ENCODE measurements at regions not wholly inside any gene's neighbourhood (a gene's known extent, or its start where the extent isn't known, plus 50 kb on each side); places are given as distances from the start of the nearest gene placed in this dataset.

- TF ChIP-seq ZBTB7A (IDR thresholded peaks at IDR 0.05; ENCODE audit: low read depth) (no peak), TEAD4 (IDR thresholded peaks at IDR 0.05) (no peak), TCF12 (IDR thresholded peaks at IDR 0.05; ENCODE audit: low read depth) (no peak), EGR1 (IDR thresholded peaks at IDR 0.05) (no peak), TAF1 (IDR thresholded peaks at IDR 0.05; ENCODE audit: low read depth) (no peak), NFIC (IDR thresholded peaks at IDR 0.05) (no peak), CREB1 (IDR thresholded peaks at IDR 0.05; ENCODE audit: low read depth) (no peak), FOXM1 (IDR thresholded peaks at IDR 0.05; ENCODE audit: borderline replicate concordance, low read depth) (no peak), YY1 (IDR thresholded peaks at IDR 0.05; ENCODE audit: low read depth) (no peak), EP300 (IDR thresholded peaks at IDR 0.05; ENCODE audit: borderline replicate concordance) (no peak), CEBPB (IDR thresholded peaks at IDR 0.05) (no peak), RAD21 (IDR thresholded peaks at IDR 0.05; ENCODE audit: low read depth) (no peak)
- TF ChIP-seq, protein P1, sequence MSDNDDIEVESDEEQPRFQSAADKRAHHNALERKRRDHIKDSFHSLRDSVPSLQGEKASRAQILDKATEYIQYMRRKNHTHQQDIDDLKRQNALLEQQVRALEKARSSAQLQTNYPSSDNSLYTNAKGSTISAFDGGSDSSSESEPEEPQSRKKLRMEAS (IDR thresholded peaks at IDR 0.05) = no peak
- TF ChIP-seq, protein P2, sequence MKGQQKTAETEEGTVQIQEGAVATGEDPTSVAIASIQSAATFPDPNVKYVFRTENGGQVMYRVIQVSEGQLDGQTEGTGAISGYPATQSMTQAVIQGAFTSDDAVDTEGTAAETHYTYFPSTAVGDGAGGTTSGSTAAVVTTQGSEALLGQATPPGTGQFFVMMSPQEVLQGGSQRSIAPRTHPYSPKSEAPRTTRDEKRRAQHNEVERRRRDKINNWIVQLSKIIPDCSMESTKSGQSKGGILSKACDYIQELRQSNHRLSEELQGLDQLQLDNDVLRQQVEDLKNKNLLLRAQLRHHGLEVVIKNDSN (IDR thresholded peaks at IDR 0.05) = no peak
- TF ChIP-seq, protein P3, sequence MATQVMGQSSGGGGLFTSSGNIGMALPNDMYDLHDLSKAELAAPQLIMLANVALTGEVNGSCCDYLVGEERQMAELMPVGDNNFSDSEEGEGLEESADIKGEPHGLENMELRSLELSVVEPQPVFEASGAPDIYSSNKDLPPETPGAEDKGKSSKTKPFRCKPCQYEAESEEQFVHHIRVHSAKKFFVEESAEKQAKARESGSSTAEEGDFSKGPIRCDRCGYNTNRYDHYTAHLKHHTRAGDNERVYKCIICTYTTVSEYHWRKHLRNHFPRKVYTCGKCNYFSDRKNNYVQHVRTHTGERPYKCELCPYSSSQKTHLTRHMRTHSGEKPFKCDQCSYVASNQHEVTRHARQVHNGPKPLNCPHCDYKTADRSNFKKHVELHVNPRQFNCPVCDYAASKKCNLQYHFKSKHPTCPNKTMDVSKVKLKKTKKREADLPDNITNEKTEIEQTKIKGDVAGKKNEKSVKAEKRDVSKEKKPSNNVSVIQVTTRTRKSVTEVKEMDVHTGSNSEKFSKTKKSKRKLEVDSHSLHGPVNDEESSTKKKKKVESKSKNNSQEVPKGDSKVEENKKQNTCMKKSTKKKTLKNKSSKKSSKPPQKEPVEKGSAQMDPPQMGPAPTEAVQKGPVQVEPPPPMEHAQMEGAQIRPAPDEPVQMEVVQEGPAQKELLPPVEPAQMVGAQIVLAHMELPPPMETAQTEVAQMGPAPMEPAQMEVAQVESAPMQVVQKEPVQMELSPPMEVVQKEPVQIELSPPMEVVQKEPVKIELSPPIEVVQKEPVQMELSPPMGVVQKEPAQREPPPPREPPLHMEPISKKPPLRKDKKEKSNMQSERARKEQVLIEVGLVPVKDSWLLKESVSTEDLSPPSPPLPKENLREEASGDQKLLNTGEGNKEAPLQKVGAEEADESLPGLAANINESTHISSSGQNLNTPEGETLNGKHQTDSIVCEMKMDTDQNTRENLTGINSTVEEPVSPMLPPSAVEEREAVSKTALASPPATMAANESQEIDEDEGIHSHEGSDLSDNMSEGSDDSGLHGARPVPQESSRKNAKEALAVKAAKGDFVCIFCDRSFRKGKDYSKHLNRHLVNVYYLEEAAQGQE (IDR thresholded peaks at IDR 0.05; ENCODE audit: low read depth) = no peak
These were observed 579.1 kb downstream of the VRK1 start for GRCh38 chr14:97376310-97376709.

GRCh38 chr14:97377550-97377949, 580.4 kb downstream of the VRK1 start:
- TF ChIP-seq, protein P1 (IDR thresholded peaks at IDR 0.05) = no peak
- no peak for TF ChIP-seq TEAD4 (IDR thresholded peaks at IDR 0.05)
- no peak for TF ChIP-seq TCF12 (IDR thresholded peaks at IDR 0.05; ENCODE audit: low read depth)
- TF ChIP-seq, protein P3 (IDR thresholded peaks at IDR 0.05; ENCODE audit: low read depth) = no peak
- TF ChIP-seq YY1 (IDR thresholded peaks at IDR 0.05; ENCODE audit: low read depth) = no peak
- TF ChIP-seq EP300 (IDR thresholded peaks at IDR 0.05; ENCODE audit: borderline replicate concordance) = no peak
- TF ChIP-seq CREB1 (IDR thresholded peaks at IDR 0.05; ENCODE audit: low read depth) = no peak
- no peak for TF ChIP-seq CEBPB (IDR thresholded peaks at IDR 0.05)
- no peak for TF ChIP-seq ZBTB7A (IDR thresholded peaks at IDR 0.05; ENCODE audit: low read depth)
- TF ChIP-seq FOXM1 (IDR thresholded peaks at IDR 0.05; ENCODE audit: borderline replicate concordance, low read depth) = no peak
- no peak for TF ChIP-seq RAD21 (IDR thresholded peaks at IDR 0.05; ENCODE audit: low read depth)
- TF ChIP-seq, protein P2 (IDR thresholded peaks at IDR 0.05) = no peak
- no peak for TF ChIP-seq TAF1 (IDR thresholded peaks at IDR 0.05; ENCODE audit: low read depth)
- TF ChIP-seq EGR1 (IDR thresholded peaks at IDR 0.05) = no peak
- TF ChIP-seq NFIC (IDR thresholded peaks at IDR 0.05) = no peak

DNA sequence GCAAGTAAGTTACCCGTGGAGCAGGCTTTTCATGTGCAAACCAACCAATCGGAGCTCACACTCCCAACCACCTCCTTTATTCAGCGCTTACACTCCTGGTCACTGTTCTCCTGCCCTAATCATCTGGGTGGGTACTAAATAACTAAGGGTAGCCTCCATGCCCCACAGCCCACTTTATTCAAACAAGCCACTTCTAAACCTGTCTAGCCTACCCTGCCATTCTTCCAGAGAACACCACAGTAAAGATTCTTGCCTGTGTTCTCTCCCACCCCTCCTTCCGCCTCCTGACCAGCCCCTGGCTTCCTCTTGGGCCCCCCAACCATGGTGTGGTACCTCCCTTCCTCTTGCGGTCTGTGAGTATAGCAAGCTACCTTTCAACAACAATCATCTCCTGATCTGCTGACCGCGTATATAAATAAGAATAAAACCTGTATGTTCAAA, 581.9 kb downstream of the VRK1 start:
- TF ChIP-seq CEBPB (IDR thresholded peaks at IDR 0.05) (no peak), CREB1 (IDR thresholded peaks at IDR 0.05; ENCODE audit: low read depth) (no peak), FOXM1 (IDR thresholded peaks at IDR 0.05; ENCODE audit: borderline replicate concordance, low read depth) (no peak), YY1 (IDR thresholded peaks at IDR 0.05; ENCODE audit: low read depth) (no peak), TAF1 (IDR thresholded peaks at IDR 0.05; ENCODE audit: low read depth) (no peak)
- TF ChIP-seq, protein P1 (IDR thresholded peaks at IDR 0.05) = no peak
- TF ChIP-seq, protein P3 (IDR thresholded peaks at IDR 0.05; ENCODE audit: low read depth) = no peak

DNA sequence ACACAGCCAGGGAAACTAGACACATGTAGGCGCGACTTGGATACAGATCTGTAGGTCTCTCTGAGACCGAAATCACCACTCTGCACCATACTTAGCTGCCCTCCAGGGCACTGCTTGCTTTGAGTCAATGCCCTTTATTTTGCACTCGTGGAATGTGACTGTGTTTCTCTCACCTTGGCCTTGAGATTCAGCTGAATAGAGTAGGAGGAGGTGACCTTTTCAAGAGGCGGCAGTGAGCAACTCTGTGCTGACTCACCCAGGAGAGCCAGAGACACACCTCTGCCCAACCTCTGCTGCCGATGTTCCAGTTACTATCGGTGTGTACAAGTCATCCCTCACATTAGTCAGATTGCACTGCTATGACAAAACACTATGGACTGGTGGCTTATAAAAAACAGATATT, 583.4 kb downstream of the VRK1 start:
- TF ChIP-seq, protein P2 (IDR thresholded peaks at IDR 0.05) = no peak
- no peak for TF ChIP-seq ZBTB7A (IDR thresholded peaks at IDR 0.05; ENCODE audit: low read depth)
- no peak for TF ChIP-seq NFIC (IDR thresholded peaks at IDR 0.05)
- no peak for TF ChIP-seq CEBPB (IDR thresholded peaks at IDR 0.05)
- no peak for TF ChIP-seq TAF1 (IDR thresholded peaks at IDR 0.05; ENCODE audit: low read depth)
- no peak for TF ChIP-seq FOXM1 (IDR thresholded peaks at IDR 0.05; ENCODE audit: borderline replicate concordance, low read depth)
- TF ChIP-seq, protein P3 (IDR thresholded peaks at IDR 0.05; ENCODE audit: low read depth) = no peak
- no peak for TF ChIP-seq TCF12 (IDR thresholded peaks at IDR 0.05; ENCODE audit: low read depth)
- no peak for TF ChIP-seq YY1 (IDR thresholded peaks at IDR 0.05; ENCODE audit: low read depth)
- no peak for TF ChIP-seq EGR1 (IDR thresholded peaks at IDR 0.05)
